Fibroblast of lung (primary cell): ENCODE measurements at regions not wholly inside any gene's neighbourhood (a gene's known extent, or its start where the extent isn't known, plus 50 kb on each side); places are given as distances from the start of the nearest gene placed in this dataset.
"Not testable (repeated sequence)": the region's sequence is repeated elsewhere in the genome, so short reads cannot be mapped to it uniquely, and the experiment has no call there.

Experiments used
- DNase-seq, 2 donors: peaks; one replicate each; pipeline versions ENCODE4 v3.0.0 to v3.0.0-alpha.2; 2010; ENCODE audit warnings: low read depth in 2 of 2
- H2AFZ ChIP-seq: 2 replicates; pipeline ENCODE4 v1.5.1; 2012; ENCODE audit warnings: low read length, control low read depth, inconsistent platforms
- H3K27ac ChIP-seq: 2 replicates; pipeline ENCODE4 v1.5.1; 2011; ENCODE audit warnings: low read length, control low read depth; ENCODE audit not compliant: insufficient read depth
- H3K27me3 ChIP-seq: 2 replicates; pipeline ENCODE4 v1.5.1; 2011; ENCODE audit warnings: mild to moderate bottlenecking, low read length; ENCODE audit not compliant: control insufficient read depth, insufficient read depth
- H3K36me3 ChIP-seq: 2 replicates; pipeline ENCODE4 v1.5.1; 2011; ENCODE audit warnings: low read length; ENCODE audit not compliant: control insufficient read depth, insufficient read depth
- H3K4me1 ChIP-seq: 2 replicates; pipeline ENCODE4 v1.5.1; 2011; ENCODE audit warnings: low read length; ENCODE audit not compliant: control insufficient read depth, insufficient read depth; ENCODE audit errors: extremely low read depth
- H3K4me2 ChIP-seq: 2 replicates; pipeline ENCODE4 v1.5.1; 2011; ENCODE audit warnings: low read length, control low read depth; ENCODE audit not compliant: insufficient read depth; ENCODE audit errors: extremely low read depth
- H3K4me3 ChIP-seq, 4 experiments: fragments of 200-600 bp in 1 of 4; sonication (generic) in 1 of 4; replicated peaks in 1 of 4; 2 replicates each; pipeline ENCODE4 v1.5.1; 2011 to 2016; ENCODE audit warnings: low read length in 4 of 4, low read depth in 3 of 4, mild to moderate bottlenecking in 3 of 4, control low read depth in 2 of 4, inconsistent platforms in 1 of 4, mixed read lengths in 1 of 4; ENCODE audit not compliant: insufficient read depth in 1 of 4; ENCODE audit errors: control extremely low read depth in 1 of 4
- H3K79me2 ChIP-seq: 2 replicates; pipeline ENCODE4 v1.5.1; 2012; ENCODE audit warnings: mild to moderate bottlenecking, low read length, inconsistent platforms; ENCODE audit not compliant: control insufficient read depth, insufficient read depth
- H3K9ac ChIP-seq: 2 replicates; pipeline ENCODE4 v1.5.1; 2011; ENCODE audit warnings: mild to moderate bottlenecking, low read length, control low read depth; ENCODE audit not compliant: insufficient read depth
- H3K9me3 ChIP-seq: 2 replicates; pipeline ENCODE4 v1.5.1; 2012; ENCODE audit warnings: low read depth, low read length; ENCODE audit not compliant: control insufficient read depth, insufficient read depth
- H4K20me1 ChIP-seq: 2 replicates; pipeline ENCODE4 v1.5.1; 2011; ENCODE audit warnings: low read length; ENCODE audit not compliant: control insufficient read depth, insufficient read depth; ENCODE audit errors: extremely low read depth
- CTCF ChIP-seq, 2 donors: IDR thresholded peaks in 1 of 2; conservative IDR thresholded peaks in 1 of 2; 1 replicate in 1 of 2; 2 replicates in 1 of 2; pipeline ENCODE4 v1.5.1; 2011 to 2012; ENCODE audit warnings: low read length in 2 of 2, control low read depth in 1 of 2, inconsistent platforms in 1 of 2, low read depth in 1 of 2, mild to moderate bottlenecking in 1 of 2
- EZH2 ChIP-seq: IDR thresholded peaks from 2 replicates; pipeline ENCODE4 v1.5.1; 2012; ENCODE audit warnings: low read length, control low read depth, mild to moderate bottlenecking; ENCODE audit errors: missing control alignments

GRCh38 chrX:40224658-40225057, 126.9 kb upstream of the BCOR start:
- H3K4me2 ChIP-seq: no peak overlapping the region
- no peaks in the 10 kb centered on the region for H3K79me2 ChIP-seq
- no peak overlapping the region for H2AFZ ChIP-seq
- H3K36me3 ChIP-seq: no peaks in the 10 kb centered on the region
- no peaks in the 10 kb centered on the region for H4K20me1 ChIP-seq
- no peak for DNase-seq
- H3K9ac ChIP-seq: no peak overlapping the region
- no peaks in the 10 kb centered on the region for H3K9me3 ChIP-seq
- no peak overlapping the region for H3K4me3 ChIP-seq
- no peaks in the 10 kb centered on the region for H3K27me3 ChIP-seq
- no peaks in the 10 kb centered on the region for H3K4me1 ChIP-seq
- TF ChIP-seq CTCF (conservative IDR thresholded peaks at IDR 0.05 in 1 of 2, IDR thresholded peaks at IDR 0.05 in 1 of 2; ENCODE audit: low read depth in 1 of 2, low read length in 2 of 2) (no peak), EZH2 (no peak)
- no peak overlapping the region for H3K27ac ChIP-seq

GRCh38 chrX:40222612-40223011, 124.9 kb upstream of the BCOR start:
- not testable (repeated sequence) for H3K36me3 ChIP-seq, H3K9ac ChIP-seq

GRCh38 chrX:40213092-40213491, 115.3 kb upstream of the BCOR start:
- H3K4me1 ChIP-seq: no peaks in the 10 kb centered on the region
- H2AFZ ChIP-seq: no peak overlapping the region
- H3K27ac ChIP-seq: no peak overlapping the region
- no peak overlapping the region for H3K9ac ChIP-seq
- no peaks in the 10 kb centered on the region for H3K36me3 ChIP-seq
- no peaks in the 10 kb centered on the region for H3K79me2 ChIP-seq
- H3K27me3 ChIP-seq: no peaks in the 10 kb centered on the region
- no peak overlapping the region for H3K4me2 ChIP-seq
- no peak for DNase-seq
- no peak overlapping the region for H3K4me3 ChIP-seq
- no peaks in the 10 kb centered on the region for H3K9me3 ChIP-seq
- no peak for TF ChIP-seq CTCF (conservative IDR thresholded peaks at IDR 0.05 in 1 of 2, IDR thresholded peaks at IDR 0.05 in 1 of 2; ENCODE audit: low read depth in 1 of 2, low read length in 2 of 2)
- no peak for TF ChIP-seq EZH2
- H4K20me1 ChIP-seq: no peaks in the 10 kb centered on the region

More at GRCh38 chrX:40222612-40223011, 124.9 kb upstream of the BCOR start:
- not testable (repeated sequence) for DNase-seq, H3K27ac ChIP-seq, H4K20me1 ChIP-seq, H2AFZ ChIP-seq, H3K4me1 ChIP-seq, H3K4me3 ChIP-seq, H3K27me3 ChIP-seq, H3K79me2 ChIP-seq, H3K9me3 ChIP-seq, H3K4me2 ChIP-seq
